Panc1 (cell line): ENCODE measurements at regions not wholly inside any gene's neighbourhood (a gene's known extent, or its start where the extent isn't known, plus 50 kb on each side); places are given as distances from the start of the nearest gene placed in this dataset.

ENCODE experiments used
- CTCF ChIP-seq: fragments of 450-650 bp; IDR thresholded peaks from 2 replicates; pipeline ENCODE4 v1.5.1; 2017; ENCODE audit warnings: mild to moderate bottlenecking
- POLR2AphosphoS5 ChIP-seq: IDR thresholded peaks from 2 replicates; pipeline ENCODE4 v1.6.1; 2012; ENCODE audit warnings: mild to moderate bottlenecking, low read depth, low read length, moderate library complexity
- SIN3A ChIP-seq: IDR thresholded peaks from 2 replicates; pipeline ENCODE4 v1.6.1; 2012; ENCODE audit warnings: low read depth, mild to moderate bottlenecking, low read length, moderate library complexity, borderline replicate concordance; ENCODE audit not compliant: insufficient read depth
- TF ChIP-seq, protein P1 (sequence below), 2 experiments: IDR thresholded peaks; 2 replicates each; pipeline ENCODE4 v1.6.1; 2011 to 2012; ENCODE audit warnings: low read depth in 2 of 2, control low read depth in 1 of 2, low read length in 1 of 2, mild to moderate bottlenecking in 1 of 2, moderate library complexity in 1 of 2; ENCODE audit not compliant: insufficient read depth in 1 of 2

DNA sequence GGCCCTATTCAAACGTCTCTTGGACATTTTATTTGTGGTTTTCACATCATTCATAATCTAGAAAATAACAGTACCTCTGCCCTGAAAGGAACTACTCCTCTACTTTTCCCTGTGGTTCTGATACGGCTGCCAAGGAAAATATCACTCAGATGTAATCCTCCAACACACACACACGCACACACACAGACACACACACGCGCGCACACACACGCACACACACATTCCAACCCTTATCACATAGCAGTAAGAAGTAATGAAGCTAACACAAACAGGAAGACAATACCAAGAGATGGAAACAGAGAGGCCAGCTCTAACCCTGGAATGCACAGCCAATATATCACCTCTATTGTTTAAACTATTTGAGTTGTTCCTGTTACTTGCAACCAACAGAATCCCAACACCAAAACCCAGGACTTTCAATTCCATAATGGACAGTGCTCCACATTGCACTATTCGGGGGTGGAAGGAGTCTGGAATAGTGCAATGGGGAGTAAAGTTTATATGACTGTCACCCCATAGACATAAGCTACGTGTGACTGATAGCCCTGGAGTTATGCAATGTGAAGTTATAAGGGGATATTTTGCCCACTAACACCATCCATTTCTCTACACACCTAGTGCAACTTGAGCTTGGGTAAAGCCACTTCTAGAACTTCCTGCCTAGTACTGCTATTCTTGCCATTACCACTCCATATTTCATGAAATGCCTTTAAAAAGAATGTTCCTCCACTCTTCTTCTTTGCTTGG is 71.3 kb upstream of the FNDC3B start:
- TF ChIP-seq CTCF (no peak), SIN3A (no peak), POLR2AphosphoS5 (no peak)
- TF ChIP-seq, protein P1, sequence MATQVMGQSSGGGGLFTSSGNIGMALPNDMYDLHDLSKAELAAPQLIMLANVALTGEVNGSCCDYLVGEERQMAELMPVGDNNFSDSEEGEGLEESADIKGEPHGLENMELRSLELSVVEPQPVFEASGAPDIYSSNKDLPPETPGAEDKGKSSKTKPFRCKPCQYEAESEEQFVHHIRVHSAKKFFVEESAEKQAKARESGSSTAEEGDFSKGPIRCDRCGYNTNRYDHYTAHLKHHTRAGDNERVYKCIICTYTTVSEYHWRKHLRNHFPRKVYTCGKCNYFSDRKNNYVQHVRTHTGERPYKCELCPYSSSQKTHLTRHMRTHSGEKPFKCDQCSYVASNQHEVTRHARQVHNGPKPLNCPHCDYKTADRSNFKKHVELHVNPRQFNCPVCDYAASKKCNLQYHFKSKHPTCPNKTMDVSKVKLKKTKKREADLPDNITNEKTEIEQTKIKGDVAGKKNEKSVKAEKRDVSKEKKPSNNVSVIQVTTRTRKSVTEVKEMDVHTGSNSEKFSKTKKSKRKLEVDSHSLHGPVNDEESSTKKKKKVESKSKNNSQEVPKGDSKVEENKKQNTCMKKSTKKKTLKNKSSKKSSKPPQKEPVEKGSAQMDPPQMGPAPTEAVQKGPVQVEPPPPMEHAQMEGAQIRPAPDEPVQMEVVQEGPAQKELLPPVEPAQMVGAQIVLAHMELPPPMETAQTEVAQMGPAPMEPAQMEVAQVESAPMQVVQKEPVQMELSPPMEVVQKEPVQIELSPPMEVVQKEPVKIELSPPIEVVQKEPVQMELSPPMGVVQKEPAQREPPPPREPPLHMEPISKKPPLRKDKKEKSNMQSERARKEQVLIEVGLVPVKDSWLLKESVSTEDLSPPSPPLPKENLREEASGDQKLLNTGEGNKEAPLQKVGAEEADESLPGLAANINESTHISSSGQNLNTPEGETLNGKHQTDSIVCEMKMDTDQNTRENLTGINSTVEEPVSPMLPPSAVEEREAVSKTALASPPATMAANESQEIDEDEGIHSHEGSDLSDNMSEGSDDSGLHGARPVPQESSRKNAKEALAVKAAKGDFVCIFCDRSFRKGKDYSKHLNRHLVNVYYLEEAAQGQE (IDR thresholded peaks at IDR 0.05; ENCODE audit: insufficient read depth in 1 of 2, low read depth in 2 of 2, low read length in 1 of 2), result no peak
